ENCODE measurements at regions not wholly inside any gene's neighbourhood (a gene's known extent, or its start where the extent isn't known, plus 50 kb on each side); places are given as distances from the start of the nearest gene placed in this dataset.

DNA sequence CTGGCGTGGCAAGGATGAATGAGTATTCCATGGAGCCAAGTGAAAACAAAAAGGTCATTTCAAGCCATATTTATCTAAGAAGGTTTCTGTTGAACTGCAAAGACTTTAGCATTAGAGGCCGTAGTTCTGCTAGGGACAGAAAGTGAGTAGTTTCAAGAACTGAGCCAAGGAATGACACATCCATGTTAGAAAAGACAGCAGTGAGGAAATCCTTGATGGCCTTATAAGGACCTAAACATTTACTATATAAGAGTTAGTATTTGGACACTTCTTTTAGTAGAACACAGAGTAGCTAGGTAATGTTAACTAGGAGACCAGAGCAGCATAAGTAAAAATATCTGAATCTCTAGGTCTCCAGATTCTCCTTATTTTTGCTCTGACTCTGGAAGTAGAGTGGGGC, 329.8 kb upstream of the SEMA3D start:
- no peaks in the 10 kb centered on the region for H3K9me3 Mint-ChIP-seq
- H3K4me1 Mint-ChIP-seq (ENCODE audit: low read depth), result no peaks in the 10 kb centered on the region
- intact Hi-C loops (cut with micrococcal nuclease), result no loop called here
- H3K27me3 Mint-ChIP-seq, result no peaks in the 10 kb centered on the region
- no peak overlapping the region for H3K4me3 Mint-ChIP-seq
- H3K36me3 Mint-ChIP-seq (ENCODE audit: low read depth), result no peaks in the 10 kb centered on the region
- no peak overlapping the region for H3K27ac Mint-ChIP-seq

DNA sequence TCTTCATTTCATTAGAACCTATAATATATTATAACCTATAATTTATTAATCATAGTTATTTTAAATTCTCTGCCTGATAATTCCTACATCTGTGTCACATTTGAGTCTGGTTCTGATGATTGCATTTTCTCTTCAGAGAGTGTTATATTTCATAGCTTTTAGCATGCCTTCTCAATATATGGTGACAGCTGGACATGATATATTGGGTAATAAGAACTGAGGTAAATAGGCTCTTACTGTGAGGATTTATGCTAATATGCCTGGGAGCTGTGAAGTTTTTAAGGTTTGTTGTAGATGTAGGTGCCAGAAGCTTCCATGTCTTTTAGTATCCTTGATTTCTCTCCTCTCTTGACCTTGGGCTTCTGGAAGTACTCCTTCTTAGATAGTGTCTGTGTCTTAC, 325.9 kb upstream of the SEMA3D start:
- Mint-ChIP-seq H3K27me3 (no peaks in the 10 kb centered on the region), H3K27ac (no peak overlapping the region), H3K9me3 (no peaks in the 10 kb centered on the region), H3K4me1 (ENCODE audit: low read depth) (no peaks in the 10 kb centered on the region), H3K4me3 (no peak overlapping the region), H3K36me3 (ENCODE audit: low read depth) (no peaks in the 10 kb centered on the region)
- intact Hi-C loops (cut with micrococcal nuclease), result no loop called here

DNA sequence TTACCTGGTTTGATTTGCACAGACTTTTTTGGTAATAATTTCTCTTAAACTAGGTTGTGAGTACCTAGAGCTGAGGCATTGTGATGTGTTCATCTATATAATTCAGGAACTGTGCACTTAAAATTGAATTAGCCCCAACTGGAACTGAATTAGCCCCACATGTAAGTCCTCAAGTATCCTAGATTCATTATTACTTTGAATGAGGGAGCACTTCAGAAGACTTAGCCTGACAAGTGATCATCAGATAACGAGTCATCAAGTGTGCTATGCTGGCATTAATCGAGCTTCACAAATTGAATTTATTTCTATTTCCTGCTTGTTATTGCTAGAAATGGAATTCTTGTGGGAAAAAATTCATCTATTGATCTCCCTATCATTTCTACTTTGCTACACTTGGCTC, 323.4 kb upstream of the SEMA3D start:
- no peaks in the 10 kb centered on the region for H3K27me3 Mint-ChIP-seq
- H3K27ac Mint-ChIP-seq, result no peak overlapping the region
- H3K4me1 Mint-ChIP-seq (ENCODE audit: low read depth), result no peaks in the 10 kb centered on the region
- H3K9me3 Mint-ChIP-seq, result no peaks in the 10 kb centered on the region
- intact Hi-C loops (cut with micrococcal nuclease), result no loop called here
- H3K4me3 Mint-ChIP-seq, result no peak overlapping the region
- no peaks in the 10 kb centered on the region for H3K36me3 Mint-ChIP-seq (ENCODE audit: low read depth)

DNA sequence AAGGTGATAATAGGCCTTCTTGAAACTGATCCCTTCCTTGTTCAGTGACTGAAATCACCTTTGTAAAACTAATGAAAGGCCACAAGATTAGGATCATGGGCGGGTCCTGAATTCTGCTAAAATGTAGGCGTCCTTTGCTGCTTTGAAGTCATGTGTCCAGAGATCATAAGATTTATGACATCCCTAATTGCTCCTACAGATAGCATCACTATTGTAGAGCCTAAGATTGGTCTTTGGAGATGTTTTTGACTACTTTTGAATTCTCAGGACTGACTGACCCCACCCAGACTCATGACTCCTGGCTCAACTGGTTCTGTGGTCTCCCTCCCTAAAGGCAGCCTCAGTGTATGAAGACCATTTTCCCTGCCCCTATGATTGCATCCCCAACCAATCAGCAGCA, 322.6 kb upstream of the SEMA3D start:
- no peaks in the 10 kb centered on the region for H3K27me3 Mint-ChIP-seq
- H3K36me3 Mint-ChIP-seq (ENCODE audit: low read depth), result no peaks in the 10 kb centered on the region
- peaks cover under 1% of the 10 kb centered on the region for H3K9me3 Mint-ChIP-seq
- no peak overlapping the region for H3K27ac Mint-ChIP-seq
- H3K4me1 Mint-ChIP-seq (ENCODE audit: low read depth), result no peaks in the 10 kb centered on the region
- intact Hi-C loops (cut with micrococcal nuclease), result no loop called here
- H3K4me3 Mint-ChIP-seq, result no peak overlapping the region

DNA sequence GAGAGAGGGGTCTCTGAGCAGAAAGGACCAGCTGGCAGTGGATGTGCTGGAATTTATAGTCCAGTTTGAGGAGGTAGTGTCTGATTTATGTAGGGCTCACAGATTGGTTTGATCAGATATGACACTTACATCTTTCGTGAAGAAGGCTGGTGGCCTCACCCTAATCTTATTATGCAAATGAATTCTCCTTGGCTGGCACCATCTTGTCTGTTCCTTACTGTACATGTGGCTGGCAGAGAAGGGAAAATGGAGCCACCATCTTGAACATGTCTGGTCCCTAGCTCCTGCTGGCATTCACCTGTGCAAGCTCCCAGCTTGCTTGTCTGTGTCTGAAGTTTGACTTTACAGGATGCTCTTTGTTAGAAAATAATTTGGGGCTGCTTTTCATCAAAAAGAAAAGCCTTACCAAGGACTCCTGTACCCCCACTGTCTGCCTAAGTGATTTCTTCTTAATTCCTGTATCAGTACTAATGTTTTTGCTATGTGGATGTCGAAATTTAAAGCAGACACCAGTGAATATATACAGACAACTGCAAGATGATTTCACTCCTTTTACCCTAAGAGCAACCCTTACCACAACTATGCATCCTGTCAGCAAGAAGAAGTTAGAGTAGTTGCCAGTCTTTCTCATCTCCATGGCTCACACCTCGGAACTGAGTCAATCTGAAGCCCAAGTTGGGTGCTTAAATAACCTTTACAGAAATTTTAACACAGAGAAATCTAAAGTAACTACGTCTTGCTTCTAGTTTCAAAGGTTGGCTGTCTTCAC, 322.0 kb upstream of the SEMA3D start:
- H3K27ac Mint-ChIP-seq, result no peak overlapping the region
- no peaks in the 10 kb centered on the region for H3K4me1 Mint-ChIP-seq (ENCODE audit: low read depth)
- peaks cover 7% of the 10 kb centered on the region for H3K9me3 Mint-ChIP-seq
- H3K27me3 Mint-ChIP-seq, result no peaks in the 10 kb centered on the region
- no peak overlapping the region for H3K4me3 Mint-ChIP-seq
- intact Hi-C loops (cut with micrococcal nuclease), result no loop called here
- no peaks in the 10 kb centered on the region for H3K36me3 Mint-ChIP-seq (ENCODE audit: low read depth)

DNA sequence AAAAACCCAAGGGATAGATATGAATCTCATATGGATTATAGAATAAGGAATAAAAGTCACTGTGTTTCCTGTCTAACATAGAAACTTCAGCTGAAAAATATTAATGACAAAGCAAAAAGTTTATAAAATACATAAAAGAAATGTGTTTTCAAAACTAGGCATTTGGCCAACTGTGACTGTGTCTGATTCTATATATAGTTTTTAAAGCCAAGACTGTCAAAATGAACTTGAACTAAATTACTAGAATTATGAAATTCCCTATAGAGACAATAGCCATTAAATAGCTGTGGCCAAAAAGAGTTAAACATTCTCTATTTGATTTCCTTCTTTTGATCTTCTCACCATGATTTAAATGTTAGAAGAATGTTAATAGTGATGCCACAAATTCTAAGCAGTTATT, 311.2 kb upstream of the SEMA3D start:
- H3K27me3 Mint-ChIP-seq, result no peaks in the 10 kb centered on the region
- no peak overlapping the region for H3K27ac Mint-ChIP-seq
- H3K36me3 Mint-ChIP-seq (ENCODE audit: low read depth), result no peaks in the 10 kb centered on the region
- H3K4me1 Mint-ChIP-seq (ENCODE audit: low read depth), result no peaks in the 10 kb centered on the region
- H3K4me3 Mint-ChIP-seq, result no peak overlapping the region
- peaks cover 15% of the 10 kb centered on the region for H3K9me3 Mint-ChIP-seq
- intact Hi-C loops (cut with micrococcal nuclease), result no loop called here

DNA sequence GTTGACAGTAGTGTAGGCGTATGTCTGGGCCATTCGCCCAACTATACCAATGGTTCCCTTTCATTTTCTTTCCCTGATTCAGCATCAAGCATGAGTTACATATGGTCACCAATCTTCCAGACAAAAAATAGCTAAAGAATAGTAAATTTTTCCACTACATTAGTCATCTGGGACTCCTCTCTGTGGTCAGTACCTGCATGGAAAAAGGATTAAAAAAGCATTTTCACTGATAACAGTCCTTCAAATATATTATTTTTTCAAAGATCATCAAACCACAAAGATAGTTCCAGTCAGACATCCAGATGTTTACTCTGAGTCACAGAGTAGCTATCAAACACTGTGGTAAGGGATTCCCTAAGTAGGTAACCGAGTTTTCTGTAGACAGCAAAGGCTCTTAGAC, 302.6 kb upstream of the SEMA3D start:
- H3K9me3 Mint-ChIP-seq, result no peaks in the 10 kb centered on the region
- no peaks in the 10 kb centered on the region for H3K4me1 Mint-ChIP-seq (ENCODE audit: low read depth)
- H3K27me3 Mint-ChIP-seq, result no peaks in the 10 kb centered on the region
- intact Hi-C loops (cut with micrococcal nuclease), result no loop called here
- no peak overlapping the region for H3K4me3 Mint-ChIP-seq
- no peaks in the 10 kb centered on the region for H3K36me3 Mint-ChIP-seq (ENCODE audit: low read depth)
- no peak overlapping the region for H3K27ac Mint-ChIP-seq

DNA sequence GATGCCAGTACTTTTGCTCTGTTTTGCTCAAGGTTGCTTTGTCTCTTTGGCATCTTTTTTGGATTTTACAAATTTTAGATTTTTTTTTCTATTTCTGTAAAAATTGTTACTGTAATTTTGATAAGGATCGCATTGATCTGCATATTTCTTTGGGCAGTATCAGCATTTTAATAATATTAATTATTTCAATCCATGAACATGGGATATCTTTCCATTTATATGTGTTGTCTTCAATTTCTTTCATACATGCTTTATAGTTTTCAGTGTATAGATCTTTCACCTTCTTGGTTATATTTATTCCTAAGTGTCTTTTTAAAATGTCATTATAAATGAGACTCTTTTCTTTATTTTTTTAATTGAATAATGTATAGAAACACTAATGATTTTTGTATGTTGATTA, 301.6 kb upstream of the SEMA3D start:
- no peaks in the 10 kb centered on the region for H3K4me1 Mint-ChIP-seq (ENCODE audit: low read depth)
- H3K27me3 Mint-ChIP-seq, result no peaks in the 10 kb centered on the region
- H3K27ac Mint-ChIP-seq, result no peak overlapping the region
- intact Hi-C loops (cut with micrococcal nuclease), result no loop called here
- H3K36me3 Mint-ChIP-seq (ENCODE audit: low read depth), result no peaks in the 10 kb centered on the region
- no peaks in the 10 kb centered on the region for H3K9me3 Mint-ChIP-seq
- no peak overlapping the region for H3K4me3 Mint-ChIP-seq

DNA sequence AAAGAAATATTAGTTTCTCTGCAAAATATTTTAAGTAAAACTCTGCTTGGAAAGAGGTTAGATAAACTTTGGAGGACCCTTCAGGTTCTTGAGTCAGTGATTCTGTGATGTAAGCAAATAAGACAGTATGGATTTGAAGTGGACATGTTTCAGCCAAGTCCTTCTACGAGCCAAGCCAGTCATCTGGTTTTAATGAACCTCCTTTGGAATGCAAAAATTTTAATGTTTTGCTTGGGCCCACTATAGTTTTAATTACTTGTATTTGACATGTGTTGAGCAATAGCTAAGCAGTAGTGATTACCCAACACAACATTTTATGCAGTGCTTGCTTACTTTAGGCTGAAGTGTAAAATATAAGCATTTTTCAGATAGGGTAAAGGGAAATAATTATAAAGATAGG, 296.3 kb upstream of the SEMA3D start:
- no peak overlapping the region for H3K27ac Mint-ChIP-seq

DNA sequence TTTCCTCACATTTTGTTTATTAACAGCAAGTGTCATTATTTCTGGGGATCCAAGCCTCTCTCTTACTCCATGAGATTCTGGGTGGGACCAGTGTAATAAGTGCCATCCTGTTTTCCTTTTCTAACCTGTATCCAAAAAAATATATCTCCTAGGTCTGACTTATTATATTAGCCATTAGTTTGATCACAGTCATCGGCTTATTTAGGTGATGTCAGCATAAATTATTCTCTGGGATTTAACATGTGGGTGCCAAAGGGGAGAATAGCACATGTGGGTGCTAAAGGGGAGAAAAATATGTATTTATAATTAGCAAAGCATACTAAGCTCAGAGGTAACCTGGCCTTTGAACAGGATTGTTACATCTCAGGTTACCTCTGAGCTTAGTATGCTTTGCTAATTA, 293.8 kb upstream of the SEMA3D start:
- intact Hi-C loops (cut with micrococcal nuclease), result no loop called here
- Mint-ChIP-seq H3K27ac (no peak overlapping the region), H3K4me1 (ENCODE audit: low read depth) (no peaks in the 10 kb centered on the region), H3K4me3 (no peak overlapping the region), H3K9me3 (no peaks in the 10 kb centered on the region), H3K36me3 (ENCODE audit: low read depth) (no peaks in the 10 kb centered on the region), H3K27me3 (no peaks in the 10 kb centered on the region)

More for the DNA sequence above, 296.3 kb upstream of the SEMA3D start:
- H3K27me3 Mint-ChIP-seq, result no peaks in the 10 kb centered on the region
- no peaks in the 10 kb centered on the region for H3K36me3 Mint-ChIP-seq (ENCODE audit: low read depth)
- intact Hi-C loops (cut with micrococcal nuclease), result no loop called here
- H3K4me1 Mint-ChIP-seq (ENCODE audit: low read depth), result no peaks in the 10 kb centered on the region
- no peak overlapping the region for H3K4me3 Mint-ChIP-seq
- no peaks in the 10 kb centered on the region for H3K9me3 Mint-ChIP-seq

DNA sequence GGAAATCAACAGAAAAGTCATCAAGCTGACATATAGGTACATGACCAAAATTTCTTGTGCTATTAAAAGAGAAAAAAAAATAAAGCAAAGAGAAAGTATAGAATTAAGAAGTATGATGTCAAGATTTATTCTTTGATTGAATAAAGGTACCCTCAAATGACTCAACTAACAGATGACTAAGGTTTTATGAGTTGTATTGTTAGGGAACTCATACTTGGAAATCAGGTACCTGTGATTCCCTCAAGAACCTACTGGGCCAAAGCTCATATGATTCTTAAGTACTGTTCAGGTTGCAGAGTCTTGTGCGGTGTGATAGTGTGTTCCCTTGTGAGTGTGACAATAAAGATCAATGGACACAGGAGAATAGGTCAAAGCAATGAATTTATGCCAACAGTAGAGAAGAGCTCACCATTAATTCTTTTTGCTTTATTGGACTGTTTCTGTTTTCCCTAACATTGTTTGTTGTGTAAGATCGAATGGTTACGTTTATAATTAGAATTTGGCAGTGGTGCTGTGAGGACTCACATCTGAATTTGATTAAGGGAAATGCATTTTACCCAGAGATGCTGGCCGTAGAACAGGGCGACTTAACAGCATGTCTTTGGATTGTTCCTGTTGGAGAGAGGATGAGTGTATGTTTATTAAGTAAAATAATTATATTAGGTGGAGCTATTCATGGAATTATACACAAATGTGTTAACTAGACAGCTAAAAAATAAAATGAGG, 293.2 kb upstream of the SEMA3D start:
- H3K4me3 Mint-ChIP-seq, result no peak overlapping the region

DNA sequence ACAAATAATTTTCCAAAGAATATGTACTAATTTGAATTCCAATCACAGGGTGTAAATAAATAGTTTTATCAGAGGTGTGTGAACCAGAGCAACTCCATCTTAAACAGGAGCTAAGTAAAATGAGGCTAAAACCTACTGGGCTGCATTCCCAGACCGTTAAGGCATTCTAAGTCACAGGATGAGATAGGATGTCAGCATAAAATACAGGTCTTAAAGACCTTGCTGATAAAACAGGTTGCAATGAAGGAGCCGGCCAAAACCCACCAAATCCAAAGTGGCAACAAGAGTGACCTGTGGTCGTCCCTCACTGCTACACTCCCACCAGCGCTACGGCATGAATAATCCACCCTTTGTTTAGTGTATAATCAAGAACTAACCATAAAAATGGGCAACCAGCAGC, 291.7 kb upstream of the SEMA3D start:
- no peaks in the 10 kb centered on the region for H3K9me3 Mint-ChIP-seq
- no peak overlapping the region for H3K27ac Mint-ChIP-seq
- H3K36me3 Mint-ChIP-seq (ENCODE audit: low read depth), result no peaks in the 10 kb centered on the region
- no peaks in the 10 kb centered on the region for H3K4me1 Mint-ChIP-seq (ENCODE audit: low read depth)
- no peak overlapping the region for H3K4me3 Mint-ChIP-seq
- intact Hi-C loops (cut with micrococcal nuclease), result loop anchor here (10.0 kb wide), 1 partner anchor 434 kb away; no protein-coding TSS in a partner anchor
- H3K27me3 Mint-ChIP-seq, result no peaks in the 10 kb centered on the region

More for the DNA sequence above, 293.2 kb upstream of the SEMA3D start:
- Mint-ChIP-seq H3K9me3 (no peaks in the 10 kb centered on the region), H3K27me3 (no peaks in the 10 kb centered on the region), H3K27ac (no peak overlapping the region), H3K36me3 (ENCODE audit: low read depth) (no peaks in the 10 kb centered on the region), H3K4me1 (ENCODE audit: low read depth) (no peaks in the 10 kb centered on the region)
- intact Hi-C loops (cut with micrococcal nuclease), result loop anchor here (10.0 kb wide), 1 partner anchor 435 kb away; no protein-coding TSS in a partner anchor

DNA sequence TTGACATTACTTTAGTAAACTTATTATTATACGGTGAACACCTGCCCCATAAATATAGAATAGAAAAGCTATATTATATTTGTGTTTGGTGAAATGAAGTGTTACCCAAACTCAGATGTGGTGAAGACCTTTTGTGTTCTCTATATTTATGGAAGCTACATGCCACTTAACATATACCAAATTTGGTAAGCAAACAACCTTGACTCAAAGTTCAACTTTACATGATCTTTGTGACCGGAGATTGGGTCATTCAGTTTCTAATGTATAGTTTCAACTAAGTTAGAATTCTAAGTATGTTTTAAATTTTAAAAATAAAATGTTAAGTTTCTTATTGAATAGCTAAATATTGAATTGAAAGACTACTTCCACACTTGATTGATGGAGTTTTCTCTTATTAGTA, 288.6 kb upstream of the SEMA3D start:
- H3K9me3 Mint-ChIP-seq, result no peaks in the 10 kb centered on the region
- no peaks in the 10 kb centered on the region for H3K36me3 Mint-ChIP-seq (ENCODE audit: low read depth)
- H3K4me3 Mint-ChIP-seq, result no peak overlapping the region
- H3K27ac Mint-ChIP-seq, result no peak overlapping the region
- intact Hi-C loops (cut with micrococcal nuclease), result loop anchor here (10.0 kb wide), 1 partner anchor 431 kb away; no protein-coding TSS in a partner anchor
- no peaks in the 10 kb centered on the region for H3K27me3 Mint-ChIP-seq
- H3K4me1 Mint-ChIP-seq (ENCODE audit: low read depth), result peaks cover 16% of the 10 kb centered on the region

DNA sequence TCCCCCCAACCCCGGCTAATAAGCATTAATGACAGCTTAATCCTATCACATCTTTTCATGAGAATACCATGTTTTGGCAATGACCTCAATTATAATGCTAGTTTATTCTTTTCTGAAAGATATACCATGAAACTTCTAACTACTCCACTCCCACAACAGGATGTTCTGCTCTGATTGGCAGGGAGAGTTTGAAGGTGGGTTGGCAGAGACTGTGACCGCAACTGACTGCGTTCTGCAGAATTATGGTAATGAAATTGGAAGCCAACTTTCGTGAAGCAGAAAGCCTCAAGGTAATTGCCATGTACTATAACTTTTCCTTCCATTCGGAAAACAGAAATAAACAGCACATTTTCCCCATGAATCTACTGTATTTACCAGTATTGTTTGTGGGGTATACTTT, 288.2 kb upstream of the SEMA3D start:
- Mint-ChIP-seq H3K36me3 (ENCODE audit: low read depth) (no peaks in the 10 kb centered on the region), H3K27me3 (no peaks in the 10 kb centered on the region), H3K27ac (no peak overlapping the region), H3K9me3 (no peaks in the 10 kb centered on the region), H3K4me1 (ENCODE audit: low read depth) (peaks cover 16% of the 10 kb centered on the region), H3K4me3 (no peak overlapping the region)
- intact Hi-C loops (cut with micrococcal nuclease), result loop anchor here (10.0 kb wide), 1 partner anchor 430 kb away; no protein-coding TSS in a partner anchor

Data from dendritic cell treated with granulocyte-macrophage colony-stimulating factor and Interleukin-4, amounts not matched to agents 40 ng/mL and 50 ng/mL, for 4 days (primary cell).